ENCODE measurements at regions not wholly inside any gene's neighbourhood (a gene's known extent, or its start where the extent isn't known, plus 50 kb on each side); places are given as distances from the start of the nearest gene placed in this dataset.
"Not testable (repeated sequence)": the region's sequence is repeated elsewhere in the genome, so short reads cannot be mapped to it uniquely, and the experiment has no call there.

- CTCF ChIA-PET, result no interaction called here
- H3K36me3 Mint-ChIP-seq (ENCODE audit: low read depth), result no peaks in the 10 kb centered on the region
- DNase-seq, result no peak
- no peak overlapping the region for H3K4me3 Mint-ChIP-seq
- no peaks in the 10 kb centered on the region for H3K4me1 Mint-ChIP-seq
- POLR2A ChIA-PET, result no interaction called here
- H3K27ac Mint-ChIP-seq, result no peak overlapping the region
- no peaks in the 10 kb centered on the region for H3K9me3 Mint-ChIP-seq
- H3K27me3 Mint-ChIP-seq, result no peaks in the 10 kb centered on the region
Observed at GRCh38 chrX:66988331-66988730, 349.5 kb upstream of the EDA2R start.

GRCh38 chrX:66961665-66962064 is 322.8 kb upstream of the EDA2R start:
- Mint-ChIP-seq H3K36me3 (ENCODE audit: low read depth) (no peaks in the 10 kb centered on the region), H3K4me3 (no peak overlapping the region), H3K27me3 (no peaks in the 10 kb centered on the region), H3K27ac (no peak overlapping the region), H3K4me1 (no peaks in the 10 kb centered on the region), H3K9me3 (no peaks in the 10 kb centered on the region)
- ChIA-PET POLR2A (no interaction called here), CTCF (no interaction called here)
- DNase-seq, result no peak

GRCh38 chrX:66931713-66932112 is 292.8 kb upstream of the EDA2R start:
- no peaks in the 10 kb centered on the region for H3K27me3 Mint-ChIP-seq
- H3K36me3 Mint-ChIP-seq (ENCODE audit: low read depth), result no peaks in the 10 kb centered on the region
- no peak overlapping the region for H3K4me3 Mint-ChIP-seq
- no peaks in the 10 kb centered on the region for H3K9me3 Mint-ChIP-seq
- ChIA-PET POLR2A (no interaction called here), CTCF (no interaction called here)
- no peak for DNase-seq
- no peak overlapping the region for H3K27ac Mint-ChIP-seq
- H3K4me1 Mint-ChIP-seq, result no peaks in the 10 kb centered on the region

GRCh38 chrX:66930516-66930915 is 291.6 kb upstream of the EDA2R start:
- H3K9me3 Mint-ChIP-seq, CTCF ChIA-PET: not testable (repeated sequence)

GRCh38 chrX:66920296-66920695 is 281.4 kb upstream of the EDA2R start:
- Mint-ChIP-seq H3K9me3 (no peaks in the 10 kb centered on the region), H3K27me3 (no peaks in the 10 kb centered on the region), H3K36me3 (ENCODE audit: low read depth) (no peaks in the 10 kb centered on the region)

More at GRCh38 chrX:66930516-66930915, 291.6 kb upstream of the EDA2R start:
- DNase-seq; H3K36me3 Mint-ChIP-seq (ENCODE audit: low read depth); H3K27me3 Mint-ChIP-seq; POLR2A ChIA-PET; H3K27ac Mint-ChIP-seq; H3K4me3 Mint-ChIP-seq; H3K4me1 Mint-ChIP-seq: not testable (repeated sequence)

GRCh38 chrX:66919280-66919832 is 280.5 kb upstream of the EDA2R start:
- Mint-ChIP-seq H3K27me3 (no peaks in the 10 kb centered on the region), H3K4me1 (no peaks in the 10 kb centered on the region), H3K27ac (no peak overlapping the region), H3K36me3 (ENCODE audit: low read depth) (no peaks in the 10 kb centered on the region), H3K9me3 (no peaks in the 10 kb centered on the region), H3K4me3 (no peak overlapping the region)
- DNase-seq, result no peak
- ChIA-PET POLR2A (no interaction called here), CTCF (no interaction called here)

More at GRCh38 chrX:66920296-66920695, 281.4 kb upstream of the EDA2R start:
- ChIA-PET POLR2A (no interaction called here), CTCF (no interaction called here)
- H3K4me1 Mint-ChIP-seq, result no peaks in the 10 kb centered on the region
- DNase-seq, result no peak
- no peak overlapping the region for H3K27ac Mint-ChIP-seq
- H3K4me3 Mint-ChIP-seq, result no peak overlapping the region

- ChIA-PET CTCF (no interaction called here), POLR2A (no interaction called here)
- Mint-ChIP-seq H3K27me3 (no peaks in the 10 kb centered on the region), H3K9me3 (no peaks in the 10 kb centered on the region), H3K4me1 (no peaks in the 10 kb centered on the region), H3K36me3 (ENCODE audit: low read depth) (no peaks in the 10 kb centered on the region), H3K4me3 (no peak overlapping the region), H3K27ac (no peak overlapping the region)
- DNase-seq, result no peak
Observed at GRCh38 chrX:66918511-66918910, 279.6 kb upstream of the EDA2R start.

GRCh38 chrX:66915893-66916292 is 277.0 kb upstream of the EDA2R start:
- POLR2A ChIA-PET, result no interaction called here
- CTCF ChIA-PET, result no interaction called here
- H3K27me3 Mint-ChIP-seq, result no peaks in the 10 kb centered on the region
- no peaks in the 10 kb centered on the region for H3K36me3 Mint-ChIP-seq (ENCODE audit: low read depth)
- DNase-seq, result no peak
- no peaks in the 10 kb centered on the region for H3K9me3 Mint-ChIP-seq
- no peak overlapping the region for H3K27ac Mint-ChIP-seq
- no peak overlapping the region for H3K4me3 Mint-ChIP-seq
- no peaks in the 10 kb centered on the region for H3K4me1 Mint-ChIP-seq

- no peak overlapping the region for H3K27ac Mint-ChIP-seq
- H3K4me1 Mint-ChIP-seq, result no peaks in the 10 kb centered on the region
- H3K36me3 Mint-ChIP-seq (ENCODE audit: low read depth), result no peaks in the 10 kb centered on the region
- no peak overlapping the region for H3K4me3 Mint-ChIP-seq
- CTCF ChIA-PET, result no interaction called here
- POLR2A ChIA-PET, result no interaction called here
- no peaks in the 10 kb centered on the region for H3K27me3 Mint-ChIP-seq
- H3K9me3 Mint-ChIP-seq, result no peaks in the 10 kb centered on the region
- DNase-seq, result no peak
Observed at GRCh38 chrX:66914080-66914479, 275.2 kb upstream of the EDA2R start.

GRCh38 chrX:66912417-66912816 is 273.5 kb upstream of the EDA2R start:
- H3K4me3 Mint-ChIP-seq, result no peak overlapping the region
- no peaks in the 10 kb centered on the region for H3K4me1 Mint-ChIP-seq
- POLR2A ChIA-PET, result no interaction called here
- DNase-seq, result no peak
- H3K27me3 Mint-ChIP-seq, result no peaks in the 10 kb centered on the region
- no peak overlapping the region for H3K27ac Mint-ChIP-seq
- no peaks in the 10 kb centered on the region for H3K36me3 Mint-ChIP-seq (ENCODE audit: low read depth)
- no peaks in the 10 kb centered on the region for H3K9me3 Mint-ChIP-seq
- CTCF ChIA-PET, result no interaction called here

GRCh38 chrX:66902081-66902480 is 263.2 kb upstream of the EDA2R start:
- no peak for DNase-seq
- Mint-ChIP-seq H3K27ac (no peak overlapping the region), H3K4me3 (no peak overlapping the region), H3K9me3 (no peaks in the 10 kb centered on the region), H3K27me3 (no peaks in the 10 kb centered on the region), H3K36me3 (ENCODE audit: low read depth) (no peaks in the 10 kb centered on the region), H3K4me1 (no peaks in the 10 kb centered on the region)
- ChIA-PET CTCF (no interaction called here), POLR2A (no interaction called here)

- CTCF ChIA-PET, result interaction anchor here (0.6 kb wide), 1 partner anchor 129 kb away, joined by 3 read pairs; no protein-coding TSS in a partner anchor
- no peaks in the 10 kb centered on the region for H3K9me3 Mint-ChIP-seq
- H3K4me3 Mint-ChIP-seq, result no peak overlapping the region
- no peaks in the 10 kb centered on the region for H3K4me1 Mint-ChIP-seq
- H3K36me3 Mint-ChIP-seq (ENCODE audit: low read depth), result no peaks in the 10 kb centered on the region
- POLR2A ChIA-PET, result no interaction called here
- no peak for DNase-seq
- H3K27ac Mint-ChIP-seq, result no peak overlapping the region
- H3K27me3 Mint-ChIP-seq, result no peaks in the 10 kb centered on the region
Observed at GRCh38 chrX:66900886-66901285, 262.0 kb upstream of the EDA2R start.

GRCh38 chrX:66892004-66892403 is 253.1 kb upstream of the EDA2R start:
- no peak for DNase-seq
- Mint-ChIP-seq H3K9me3 (no peaks in the 10 kb centered on the region), H3K36me3 (ENCODE audit: low read depth) (no peaks in the 10 kb centered on the region), H3K4me3 (no peak overlapping the region), H3K4me1 (no peaks in the 10 kb centered on the region), H3K27me3 (no peaks in the 10 kb centered on the region), H3K27ac (no peak overlapping the region)
- ChIA-PET CTCF (interaction anchor here (0.5 kb wide), 1 partner anchor 360 kb away, joined by 3 read pairs; no protein-coding TSS in a partner anchor), POLR2A (no interaction called here)

- no peaks in the 10 kb centered on the region for H3K4me1 Mint-ChIP-seq
- ChIA-PET POLR2A (no interaction called here), CTCF (no interaction called here)
- no peak overlapping the region for H3K27ac Mint-ChIP-seq
- no peaks in the 10 kb centered on the region for H3K36me3 Mint-ChIP-seq (ENCODE audit: low read depth)
- no peak overlapping the region for H3K4me3 Mint-ChIP-seq
- DNase-seq, result no peak
- no peaks in the 10 kb centered on the region for H3K27me3 Mint-ChIP-seq
- no peaks in the 10 kb centered on the region for H3K9me3 Mint-ChIP-seq
Observed at GRCh38 chrX:66889418-66889817, 250.5 kb upstream of the EDA2R start.

Measured in activated CD4-positive, alpha-beta T cell treated with anti-CD3 and anti-CD28 coated beads, Interleukin-2, amount 10 ng/mL, durations not matched to agents 7 days and 5 days (primary cell).